GM18511 (cell line): ENCODE measurements at regions not wholly inside any gene's neighbourhood (a gene's known extent, or its start where the extent isn't known, plus 50 kb on each side); places are given as distances from the start of the nearest gene placed in this dataset.

Experiments used
- ATAC-seq: cut with Tn5 transposase; IDR thresholded peaks from one replicate; pipeline ENCODE4 v1.9.1; 2021; ENCODE audit warnings: mild to moderate bottlenecking, moderate library complexity; ENCODE audit not compliant: unreplicated experiment

DNA sequence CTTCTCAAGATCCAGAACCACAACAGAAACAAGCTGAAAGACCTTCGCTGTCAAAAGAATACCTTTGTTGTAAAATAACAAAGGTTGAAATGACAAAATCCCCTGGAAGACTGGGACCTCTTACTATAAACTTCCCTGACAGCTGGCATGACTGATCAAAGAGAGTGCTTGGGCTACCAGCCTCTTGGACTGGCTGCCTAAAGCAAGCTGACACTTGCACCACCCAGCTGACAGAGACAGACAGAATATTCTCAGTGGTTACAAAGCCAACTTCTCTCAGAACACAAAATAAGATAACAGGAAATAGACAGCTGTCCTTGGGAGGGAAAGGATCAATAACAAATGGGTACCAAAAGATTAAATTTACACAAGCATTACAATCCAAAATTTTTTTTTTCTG is 241.7 kb upstream of the SPOCK3 start:
- no peak for ATAC-seq

DNA sequence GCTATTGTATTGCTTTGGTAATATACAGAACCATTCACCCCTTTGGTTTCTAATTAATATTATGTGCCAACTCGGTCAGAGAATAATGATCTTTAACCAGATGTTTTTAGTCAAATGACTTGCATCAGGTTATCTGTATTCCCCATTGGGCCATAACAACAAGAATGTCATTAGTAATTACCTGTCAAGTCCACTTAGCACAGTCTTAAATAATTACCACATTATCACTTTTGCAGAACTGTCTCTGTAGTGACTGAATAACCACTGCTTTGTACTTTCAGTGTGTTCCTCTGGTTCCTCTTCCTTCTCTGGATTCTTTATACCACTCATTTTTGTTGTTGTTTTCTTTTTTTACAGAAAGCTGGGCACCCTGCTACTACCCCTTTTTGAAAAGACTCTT is 257.7 kb upstream of the SPOCK3 start:
- ATAC-seq = no peak

DNA sequence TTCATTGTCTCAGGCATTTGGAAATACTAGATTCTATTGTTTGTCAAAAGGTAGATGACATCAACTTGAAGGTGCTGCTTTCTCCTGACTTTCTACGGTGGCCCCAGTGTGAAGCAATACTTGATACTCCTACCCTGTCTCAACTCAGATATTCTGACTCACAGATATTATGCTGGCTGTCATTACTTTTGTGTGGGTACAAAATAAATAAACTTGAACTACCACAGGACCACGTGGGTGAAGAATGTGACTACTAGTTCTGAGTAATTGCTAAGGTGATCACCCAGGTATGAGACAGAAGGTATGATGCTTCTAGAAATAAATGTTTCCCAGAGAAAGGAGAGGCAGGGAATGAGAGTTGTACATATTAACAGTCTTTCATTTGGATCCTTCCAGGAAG is 275.3 kb upstream of the SPOCK3 start:
- ATAC-seq = no peak

DNA sequence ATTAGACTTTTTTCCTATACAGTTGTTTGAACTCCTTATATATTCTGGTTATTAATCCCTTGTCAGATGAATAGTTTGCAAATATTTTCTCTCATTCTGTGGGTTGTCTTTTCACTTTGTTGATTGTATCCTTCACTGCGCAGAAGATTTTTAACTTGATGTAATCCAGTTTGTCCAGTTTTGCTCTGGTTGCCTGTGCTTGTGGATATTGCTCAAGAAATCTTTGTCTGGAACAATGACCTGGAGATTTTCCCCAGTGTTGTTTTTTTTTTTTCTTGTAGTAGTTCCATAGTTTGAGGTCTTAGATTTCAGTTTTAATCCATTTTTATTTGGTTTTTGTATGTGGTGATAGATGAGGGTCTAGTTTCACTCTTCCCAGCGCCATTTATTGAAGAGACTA is 289.8 kb upstream of the SPOCK3 start:
- no peak for ATAC-seq

DNA sequence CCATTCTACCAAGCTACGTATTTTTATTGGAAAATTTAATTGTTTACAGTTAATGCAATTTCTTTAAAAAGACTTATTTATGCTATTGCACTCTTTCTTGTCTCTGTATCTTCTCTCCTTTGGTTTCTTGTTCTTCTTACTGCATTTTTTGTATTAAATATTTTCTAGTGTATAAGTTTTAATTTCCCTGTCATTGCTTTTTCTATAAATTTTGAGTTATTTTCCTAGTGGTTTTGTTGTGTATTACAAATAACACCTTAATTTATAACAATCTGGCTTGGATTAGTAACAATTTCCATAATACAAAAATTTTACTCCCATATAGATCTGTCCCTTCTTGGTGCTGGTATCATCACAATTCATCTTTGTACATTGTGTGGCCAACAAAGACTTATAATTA is 303.5 kb upstream of the SPOCK3 start:
- no peak for ATAC-seq

DNA sequence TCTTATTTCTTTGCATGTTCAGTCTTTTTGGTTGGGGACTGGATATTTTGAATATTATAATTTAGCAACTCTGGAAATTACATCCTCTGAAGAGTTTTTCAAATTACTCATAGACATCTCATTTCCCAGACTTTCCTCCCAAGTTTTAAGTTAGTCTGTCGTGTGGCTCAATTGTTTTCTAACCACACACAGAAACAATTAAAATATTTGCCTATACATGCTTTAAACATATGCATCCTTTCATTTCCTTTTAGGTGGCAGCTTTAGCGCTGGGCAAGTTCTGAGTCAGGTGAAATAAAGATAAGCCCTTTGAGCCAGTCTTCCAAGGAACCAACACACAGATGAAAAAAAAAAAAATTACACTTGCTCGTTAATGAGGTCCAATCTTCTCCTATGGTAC is 307.0 kb upstream of the SPOCK3 start:
- no peak for ATAC-seq

DNA sequence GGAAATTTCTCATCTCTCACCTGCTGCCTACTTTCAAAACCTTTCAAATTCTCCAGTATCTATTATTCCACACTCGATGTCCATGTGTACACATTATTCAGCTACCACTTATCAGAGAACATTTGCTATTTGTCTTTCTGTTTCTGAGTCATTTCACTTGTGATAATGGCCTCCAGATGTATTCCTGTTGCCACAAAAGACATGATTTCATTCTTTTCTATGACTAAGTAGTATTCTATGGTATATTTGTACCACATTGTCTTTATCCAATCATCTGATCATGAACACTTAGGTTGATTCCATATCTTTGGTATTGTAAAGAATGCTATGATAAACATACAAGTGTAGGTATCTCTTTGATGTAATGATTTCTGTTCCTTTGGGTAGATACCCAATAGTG is 310.1 kb upstream of the SPOCK3 start:
- ATAC-seq = no peak

DNA sequence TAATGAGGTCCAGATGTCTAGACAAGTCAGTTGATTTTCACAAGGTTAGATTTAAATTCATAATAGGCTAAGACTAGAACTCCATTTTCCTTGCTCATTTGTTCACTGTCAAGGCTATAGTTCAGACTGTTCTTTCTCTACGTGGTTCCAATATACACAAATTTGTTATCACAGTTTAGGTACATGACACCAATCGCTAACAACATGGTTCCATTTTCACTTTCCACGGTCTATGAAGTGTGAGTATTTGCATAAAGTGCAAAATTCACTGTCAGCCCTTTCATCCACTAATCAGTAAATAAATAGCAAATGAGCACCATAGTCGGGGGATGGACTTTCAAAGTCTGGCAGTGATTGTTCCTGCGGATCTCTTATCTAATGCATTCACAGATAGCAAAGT is 315.7 kb upstream of the SPOCK3 start:
- ATAC-seq = no peak

DNA sequence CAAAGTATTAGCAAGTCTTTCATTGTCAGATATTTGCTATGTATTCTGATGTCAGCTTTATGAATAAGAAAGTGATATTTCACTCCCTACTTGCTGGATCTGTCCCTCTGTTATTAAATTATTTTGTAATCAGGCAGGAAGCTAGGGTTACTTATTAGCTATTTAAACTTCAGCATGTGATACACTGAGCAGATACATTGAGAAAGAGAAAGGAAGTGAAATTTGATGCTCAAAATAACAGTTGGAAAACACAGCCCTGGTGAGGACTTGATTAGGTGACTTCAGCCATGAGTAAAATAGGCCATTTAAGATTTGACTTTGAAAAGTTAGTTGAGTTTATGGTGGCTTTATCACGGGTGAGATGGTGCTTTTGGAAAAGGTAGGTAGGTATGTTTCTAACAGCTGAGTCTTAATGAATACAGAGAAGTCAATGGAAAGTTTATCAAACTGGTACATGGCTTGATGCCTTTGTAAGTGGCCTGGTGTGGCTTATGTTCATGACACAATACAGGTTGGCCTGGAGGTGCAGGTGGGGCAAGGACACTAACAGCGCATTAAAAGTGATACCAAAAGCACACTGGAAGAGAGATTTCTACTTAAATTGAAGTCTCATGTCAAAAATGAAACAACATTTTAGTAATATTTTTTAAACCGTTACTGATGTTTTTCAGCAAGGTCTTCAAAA is 321.2 kb upstream of the SPOCK3 start:
- peak; percentile 94 for ATAC-seq

DNA sequence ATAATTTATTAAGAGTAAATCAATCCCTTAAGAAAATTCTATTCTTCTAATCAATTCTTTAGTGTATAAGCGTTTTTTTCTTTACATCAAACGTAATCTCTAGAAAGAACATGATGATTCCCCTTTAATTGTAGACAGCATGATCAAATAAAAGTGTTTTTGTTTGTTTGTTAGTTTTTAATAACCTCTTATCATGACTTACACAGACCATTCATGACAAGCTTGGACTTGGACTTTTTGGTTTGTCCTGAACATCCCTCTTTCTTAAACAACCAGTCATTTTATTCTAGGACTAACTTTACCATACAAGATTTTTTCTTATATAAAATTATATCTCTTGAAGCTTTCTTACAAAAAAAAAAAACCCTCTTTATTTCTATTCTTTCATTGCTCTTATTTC is 344.6 kb upstream of the SPOCK3 start:
- ATAC-seq = no peak

DNA sequence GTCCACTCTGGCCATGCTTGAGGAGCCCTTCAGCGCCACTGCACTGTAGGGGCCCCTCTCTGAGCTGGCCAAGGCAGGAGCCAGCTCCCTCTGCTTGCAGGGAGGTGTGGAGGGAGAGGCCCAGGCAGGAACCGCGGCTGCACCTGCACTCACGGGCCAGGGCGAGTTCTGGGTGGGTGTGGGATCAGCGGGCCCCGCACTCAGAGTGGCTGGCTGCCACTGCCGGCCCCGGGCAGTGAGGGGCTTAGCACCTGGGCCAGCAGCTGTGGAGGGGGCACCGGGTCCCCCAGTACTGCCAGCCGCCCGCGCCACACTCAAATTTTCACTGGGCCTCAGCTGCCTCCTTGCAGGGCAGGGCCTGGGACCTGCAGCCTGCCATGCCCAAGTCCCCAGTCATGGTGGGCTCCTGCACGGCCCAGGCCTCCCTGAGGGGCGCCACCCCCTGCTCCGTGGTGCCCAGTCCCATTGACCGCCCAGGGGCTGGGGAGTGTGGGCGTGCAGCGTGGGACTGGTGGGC is 347.2 kb upstream of the SPOCK3 start:
- ATAC-seq = no peak

DNA sequence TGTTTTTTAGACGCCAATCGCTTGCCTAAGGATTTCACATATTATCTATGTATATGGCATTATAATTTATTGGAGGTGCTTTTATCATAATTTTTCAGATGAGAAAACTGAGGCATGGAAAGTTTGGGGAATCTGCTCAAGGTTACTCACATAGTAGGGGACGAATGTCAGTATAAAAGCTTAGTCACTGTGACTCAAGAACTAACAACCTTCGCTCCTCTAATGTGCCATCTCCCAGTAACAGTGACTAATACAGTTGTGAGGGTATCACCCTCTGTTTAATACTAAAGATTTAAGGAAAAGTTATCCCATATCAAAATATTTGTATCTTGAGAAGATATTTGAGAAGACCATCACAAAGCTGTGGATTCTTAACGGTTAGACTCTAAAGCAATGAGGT is 353.1 kb upstream of the SPOCK3 start:
- ATAC-seq = no peak

DNA sequence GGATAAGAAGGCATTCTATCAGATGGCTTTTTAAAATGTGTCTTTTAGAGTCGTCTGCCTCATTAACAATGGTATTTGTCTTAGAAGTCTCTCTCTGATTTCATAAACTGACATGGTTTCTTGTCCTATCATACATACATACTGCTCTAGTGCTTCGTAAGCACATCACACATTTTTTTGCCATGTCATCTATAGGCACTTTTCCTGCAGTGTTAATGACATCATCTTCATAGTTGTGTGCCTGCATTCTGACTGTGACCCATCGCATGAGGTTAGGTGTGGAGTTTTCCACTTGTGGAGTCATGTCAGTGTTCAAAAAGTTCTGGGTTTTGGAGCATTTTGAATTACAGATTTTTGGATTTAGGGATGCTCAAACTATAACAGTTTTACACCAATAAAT is 361.6 kb upstream of the SPOCK3 start:
- no peak for ATAC-seq

DNA sequence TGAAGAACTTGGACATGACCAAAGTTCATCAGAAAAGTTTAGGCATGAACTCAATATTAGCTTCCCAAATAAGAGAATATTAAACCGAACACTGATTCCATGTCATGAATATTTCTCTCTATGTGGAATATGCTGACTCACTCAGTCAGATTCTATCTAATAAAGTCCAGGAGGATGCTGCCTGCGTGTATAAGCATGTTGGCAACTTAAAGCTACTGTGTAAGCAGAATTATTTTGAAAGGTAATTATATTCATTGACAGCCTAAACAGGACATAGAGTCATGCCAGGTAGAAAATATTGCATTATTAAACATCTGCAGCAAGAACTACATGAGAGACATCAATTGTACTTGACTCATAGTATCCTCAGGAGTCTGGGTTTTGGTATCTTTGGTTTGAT is 367.9 kb upstream of the SPOCK3 start:
- no peak for ATAC-seq

DNA sequence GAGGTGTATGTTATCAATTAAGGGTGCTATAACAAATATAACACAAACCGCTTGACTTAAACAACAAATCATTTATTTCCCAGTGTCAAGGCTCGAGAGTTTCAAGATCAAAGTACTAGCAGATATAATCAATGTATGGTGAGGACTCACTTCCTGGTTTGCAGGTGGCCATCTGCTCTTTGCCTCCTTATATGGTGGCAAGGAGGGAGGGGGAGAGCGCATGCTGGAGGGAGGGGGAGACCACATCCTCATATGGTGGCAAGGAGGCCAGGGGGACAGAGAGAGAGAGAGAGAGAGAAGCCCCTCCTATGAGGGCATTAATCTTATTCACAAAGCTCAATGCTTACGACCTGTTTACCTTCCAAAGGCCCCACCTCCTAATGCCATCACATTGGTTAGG is 372.3 kb upstream of the SPOCK3 start:
- no peak for ATAC-seq

DNA sequence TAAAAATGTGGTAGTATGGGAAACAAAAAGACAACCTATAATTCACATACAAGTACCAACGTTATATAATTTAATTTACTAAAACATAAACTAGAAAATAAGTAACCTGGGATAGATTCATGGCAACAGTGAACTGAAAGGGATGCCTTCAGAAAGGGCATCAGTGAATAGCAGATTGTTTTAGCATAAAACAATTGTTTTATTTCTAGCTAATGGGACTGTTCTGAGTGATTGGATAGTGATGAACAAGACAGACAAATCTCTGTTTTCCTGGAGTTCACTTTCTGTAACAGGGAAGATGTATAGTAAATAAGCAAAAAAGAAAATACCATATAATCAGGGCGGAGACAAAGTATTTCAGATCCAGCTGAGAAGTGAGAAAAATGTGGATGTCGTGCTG is 379.1 kb upstream of the SPOCK3 start:
- no peak for ATAC-seq

DNA sequence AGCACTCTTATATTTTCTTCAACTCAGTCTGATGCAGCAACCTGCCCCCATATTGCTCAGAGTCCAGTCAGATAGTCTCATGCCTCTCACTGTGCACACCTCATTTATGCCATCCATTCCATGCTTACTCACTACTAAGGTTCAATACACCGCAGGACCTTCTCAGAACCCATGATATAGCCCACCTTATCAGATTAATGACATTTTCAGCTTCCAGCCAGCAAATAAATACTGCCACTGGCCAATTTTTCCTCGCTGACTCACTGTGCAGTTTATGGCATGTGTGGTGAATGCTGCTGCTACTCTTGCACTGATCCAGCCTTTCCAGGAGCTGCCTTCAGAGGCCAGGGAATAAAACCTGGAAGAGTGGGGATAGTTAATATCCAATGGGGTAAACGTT is 380.6 kb upstream of the SPOCK3 start:
- ATAC-seq = no peak

DNA sequence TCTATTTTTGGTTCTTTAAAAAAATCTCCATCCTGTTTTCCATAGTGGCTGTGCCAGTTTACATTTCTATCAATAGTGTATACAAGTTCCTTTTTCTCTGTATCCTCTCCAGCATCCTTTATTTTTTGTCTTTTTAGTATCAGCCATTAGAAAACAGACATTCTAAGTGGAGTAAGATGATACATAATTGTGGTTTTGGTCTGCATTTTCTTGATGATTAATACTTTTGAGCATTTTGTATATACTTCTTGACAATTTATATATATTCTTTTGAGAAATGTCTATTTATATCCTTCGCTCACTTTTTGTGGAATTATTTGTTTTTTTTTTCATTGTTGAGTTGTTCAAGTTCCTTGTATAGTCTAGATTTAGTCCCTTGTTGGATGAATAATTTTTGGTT is 382.2 kb upstream of the SPOCK3 start:
- no peak for ATAC-seq

DNA sequence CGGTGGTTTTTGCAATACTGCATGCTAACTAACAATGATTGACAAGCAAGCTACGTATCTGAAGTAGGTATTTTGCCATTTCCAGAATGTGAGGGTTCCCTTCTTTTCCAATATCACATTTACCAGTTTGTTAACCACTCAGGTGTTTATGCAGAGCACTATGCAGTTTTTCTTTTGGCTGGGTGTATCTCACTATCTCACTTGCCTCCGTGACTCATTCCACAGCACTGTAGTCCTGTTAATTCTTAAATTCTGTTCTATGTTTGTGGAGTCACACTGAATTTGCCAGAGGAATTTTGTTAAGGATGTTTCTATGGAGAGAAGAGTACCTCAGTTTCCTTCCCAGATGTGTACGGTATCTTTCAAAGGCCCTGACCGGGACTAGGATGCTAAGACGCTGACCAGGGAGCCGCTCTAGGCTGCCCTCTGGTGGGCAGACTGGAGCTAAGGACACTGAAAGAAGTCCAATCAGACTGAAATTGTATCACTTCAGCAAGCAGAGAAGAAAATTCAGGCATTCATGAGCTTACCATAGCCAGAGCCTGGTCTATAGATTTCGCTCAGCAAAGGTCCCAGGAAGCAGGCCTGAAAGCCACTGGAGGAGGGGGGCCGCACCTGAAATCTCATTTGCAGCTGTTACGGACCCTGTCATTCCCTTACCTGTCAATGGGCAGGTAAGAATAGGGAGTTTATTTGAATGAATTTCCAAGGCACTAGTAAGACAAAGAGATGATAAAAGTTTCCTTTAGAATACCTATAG is 388.4 kb upstream of the SPOCK3 start:
- peak; percentile 94 for ATAC-seq

DNA sequence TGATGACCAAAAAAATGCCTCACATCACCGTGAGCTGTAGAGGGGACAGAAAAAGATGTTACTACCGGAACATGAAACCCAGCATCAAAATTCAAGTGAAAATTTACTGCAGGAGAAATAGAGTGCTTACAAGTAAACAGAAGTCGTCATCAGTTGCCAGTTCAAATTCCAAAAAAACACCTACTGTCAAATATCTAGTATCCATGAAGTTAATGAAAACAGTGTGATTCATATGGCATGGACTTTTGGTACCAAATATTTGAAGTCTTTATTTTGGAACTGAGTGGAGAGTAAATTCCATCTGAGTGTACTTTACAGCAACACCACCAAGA is 388.9 kb upstream of the SPOCK3 start:
- ATAC-seq = no peak

DNA sequence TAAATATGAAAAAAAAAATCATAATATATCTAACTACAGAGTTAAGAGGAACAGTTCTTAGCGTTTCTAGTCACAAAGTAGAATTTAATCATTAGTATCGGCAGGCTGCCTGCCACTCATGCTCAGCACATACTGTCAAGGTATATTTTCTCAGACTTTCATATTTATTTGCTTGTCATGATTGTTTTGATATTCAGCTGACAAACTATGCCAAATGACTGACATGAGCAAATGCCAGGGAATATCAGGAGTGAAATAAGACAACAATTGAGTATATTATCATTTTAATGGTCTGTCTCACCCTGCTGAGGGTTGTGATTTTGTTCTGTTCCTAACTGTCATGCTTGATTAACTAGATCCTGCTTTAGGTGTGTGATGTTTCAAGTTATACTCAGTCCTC is 395.0 kb upstream of the SPOCK3 start:
- no peak for ATAC-seq

DNA sequence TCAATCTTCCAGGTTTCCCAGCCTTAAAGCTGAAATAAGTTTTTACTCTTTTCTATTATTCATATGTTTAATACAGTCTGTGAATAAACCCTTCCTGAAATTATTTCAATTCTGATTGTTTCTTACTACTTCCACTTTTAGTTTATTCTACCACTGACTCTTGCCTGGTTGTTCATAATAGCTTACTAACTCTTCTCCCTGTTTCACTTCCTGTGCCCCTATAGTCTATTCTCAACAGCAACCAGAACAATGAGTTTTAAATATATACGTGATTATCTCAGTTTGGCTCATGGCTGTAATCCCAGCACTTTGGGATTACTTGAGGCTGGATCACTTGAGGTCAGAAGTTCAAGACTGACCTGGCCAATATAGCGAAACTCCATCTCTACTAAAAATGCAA is 408.0 kb upstream of the SPOCK3 start:
- peak; percentile 89 for ATAC-seq

DNA sequence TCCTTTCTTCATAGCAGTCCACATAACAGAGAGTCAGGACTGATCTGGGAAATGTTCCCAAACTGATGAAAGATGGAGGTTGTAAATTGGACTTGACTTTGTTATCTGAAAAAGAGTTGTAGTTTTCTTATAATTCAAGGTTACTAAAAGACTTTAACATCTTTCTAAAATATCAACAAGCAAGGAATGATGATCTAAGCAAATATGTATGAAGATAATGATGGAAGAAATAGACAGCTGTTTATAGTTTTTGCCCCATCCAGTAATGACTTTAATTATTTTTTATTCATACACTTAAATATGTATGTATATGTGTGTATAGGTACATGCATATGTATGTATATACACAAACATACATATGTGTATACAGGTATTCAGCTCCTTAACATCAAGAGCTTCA is 411.1 kb upstream of the SPOCK3 start:
- no peak for ATAC-seq
